ENCODE measurements at regions not wholly inside any gene's neighbourhood (a gene's known extent, or its start where the extent isn't known, plus 50 kb on each side); places are given as distances from the start of the nearest gene placed in this dataset.

- no peak for TF ChIP-seq CTCF (conservative IDR thresholded peaks at IDR 0.05; ENCODE audit: low read depth, low read length)
- no peak for TF ChIP-seq USF2 (IDR thresholded peaks at IDR 0.05; ENCODE audit: low read depth, low read length)
- TF ChIP-seq POLR2A (IDR thresholded peaks at IDR 0.05; ENCODE audit: low read depth, low read length), result no peak
- no peak for TF ChIP-seq RFX5 (IDR thresholded peaks at IDR 0.05; ENCODE audit: low read depth, low read length)
- no peak for TF ChIP-seq ELK1 (IDR thresholded peaks at IDR 0.05; ENCODE audit: borderline replicate concordance, low read depth, low read length)
- TF ChIP-seq MAFK (IDR thresholded peaks at IDR 0.05; ENCODE audit: low read depth, low read length), result no peak
- TF ChIP-seq RAD21 (IDR thresholded peaks at IDR 0.05; ENCODE audit: low read length), result no peak
- TF ChIP-seq RCOR1 (IDR thresholded peaks at IDR 0.05; ENCODE audit: insufficient replicate concordance, low read length), result no peak
- TF ChIP-seq BHLHE40 (IDR thresholded peaks at IDR 0.05; ENCODE audit: low read depth, low read length), result no peak
- no peak for TF ChIP-seq CEBPB (IDR thresholded peaks at IDR 0.05; ENCODE audit: low read depth, low read length)
- TF ChIP-seq NFE2L2 (IDR thresholded peaks at IDR 0.05; ENCODE audit: low read depth, low read length), result no peak
- no peak for TF ChIP-seq MAZ (IDR thresholded peaks at IDR 0.05; ENCODE audit: borderline replicate concordance, low read depth, low read length)
Measured at GRCh38 chr11:104655066-104655465, 243.2 kb downstream of the CASP12 start.

All from IMR-90 (cell line).